Islet precursor cell (in vitro differentiated cells): ENCODE measurements at regions not wholly inside any gene's neighbourhood (a gene's known extent, or its start where the extent isn't known, plus 50 kb on each side); places are given as distances from the start of the nearest gene placed in this dataset.
A peak's percentile ranks its signal among the peaks of the same experiment; 100 is the strongest.

ENCODE experiments used
- DNase-seq: peaks from one replicate; pipeline ENCODE4 v3.0.0-alpha.2; 2018

DNA sequence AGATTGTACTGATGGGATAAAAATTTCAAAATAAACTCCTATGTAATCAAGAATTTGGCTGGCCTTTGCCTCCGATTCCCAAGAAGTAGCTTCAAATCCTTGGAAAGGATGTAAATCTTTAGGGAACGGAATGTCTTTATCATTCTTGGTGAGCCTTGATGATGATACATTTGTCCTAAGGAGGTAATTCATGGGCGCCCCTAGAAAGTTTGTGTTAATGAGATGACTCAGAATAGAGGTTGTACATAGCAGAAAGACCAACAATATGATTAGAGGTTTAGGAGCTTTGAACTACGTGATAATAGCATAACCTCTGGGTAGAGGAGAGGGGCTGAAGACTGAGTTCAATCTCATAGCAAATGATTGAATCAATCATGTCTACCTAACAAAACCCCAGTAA, 248.6 kb upstream of the SLITRK3 start:
- DNase-seq: no peak

DNA sequence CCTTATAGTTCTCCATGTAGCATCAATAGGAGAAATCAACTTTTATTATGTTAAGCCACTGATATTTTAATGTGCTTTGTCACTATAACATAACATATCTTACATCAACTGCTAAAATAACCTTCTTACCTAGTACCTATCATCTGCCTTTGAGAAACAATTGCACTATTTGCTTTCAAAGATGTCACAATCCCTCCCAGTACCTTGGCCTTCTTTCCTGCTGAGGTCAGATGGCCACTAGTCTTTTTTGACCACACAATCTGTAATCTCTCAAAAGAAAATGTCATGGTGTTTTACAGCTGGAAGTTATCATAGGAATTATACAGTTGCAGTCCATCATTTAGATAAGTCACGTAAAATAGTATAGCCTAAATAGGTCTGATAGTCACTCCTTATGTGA, 247.5 kb upstream of the SLITRK3 start:
- DNase-seq: no peak

DNA sequence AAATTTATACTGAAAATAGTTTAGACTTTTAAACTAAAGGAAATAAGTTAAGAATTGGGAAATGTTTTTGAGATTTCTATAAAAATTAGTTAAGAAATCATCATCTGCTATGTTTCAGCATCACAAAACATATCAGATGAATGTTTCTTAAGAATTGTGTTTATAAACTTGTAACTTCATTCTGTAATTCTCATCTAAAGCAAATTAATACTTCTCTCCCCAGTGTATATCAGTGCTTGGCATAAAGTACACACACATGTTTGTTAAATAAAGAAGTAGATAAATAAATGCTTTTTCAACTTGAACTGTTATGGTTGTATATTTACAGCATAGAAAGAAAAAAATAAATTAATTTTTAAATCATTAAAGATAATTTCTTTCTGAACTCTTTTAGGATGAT, 245.9 kb upstream of the SLITRK3 start:
- no peak for DNase-seq

GRCh38 chr3:165440380-165440779, 244.2 kb upstream of the SLITRK3 start:
- DNase-seq: no peak

- no peak for DNase-seq
Measured at GRCh38 chr3:165439765-165440164, 243.6 kb upstream of the SLITRK3 start.

- no peak for DNase-seq
Measured at GRCh38 chr3:165434516-165434915, 238.3 kb upstream of the SLITRK3 start.

- no peak for DNase-seq
Measured at GRCh38 chr3:165406425-165406824, 210.2 kb upstream of the SLITRK3 start.

DNA sequence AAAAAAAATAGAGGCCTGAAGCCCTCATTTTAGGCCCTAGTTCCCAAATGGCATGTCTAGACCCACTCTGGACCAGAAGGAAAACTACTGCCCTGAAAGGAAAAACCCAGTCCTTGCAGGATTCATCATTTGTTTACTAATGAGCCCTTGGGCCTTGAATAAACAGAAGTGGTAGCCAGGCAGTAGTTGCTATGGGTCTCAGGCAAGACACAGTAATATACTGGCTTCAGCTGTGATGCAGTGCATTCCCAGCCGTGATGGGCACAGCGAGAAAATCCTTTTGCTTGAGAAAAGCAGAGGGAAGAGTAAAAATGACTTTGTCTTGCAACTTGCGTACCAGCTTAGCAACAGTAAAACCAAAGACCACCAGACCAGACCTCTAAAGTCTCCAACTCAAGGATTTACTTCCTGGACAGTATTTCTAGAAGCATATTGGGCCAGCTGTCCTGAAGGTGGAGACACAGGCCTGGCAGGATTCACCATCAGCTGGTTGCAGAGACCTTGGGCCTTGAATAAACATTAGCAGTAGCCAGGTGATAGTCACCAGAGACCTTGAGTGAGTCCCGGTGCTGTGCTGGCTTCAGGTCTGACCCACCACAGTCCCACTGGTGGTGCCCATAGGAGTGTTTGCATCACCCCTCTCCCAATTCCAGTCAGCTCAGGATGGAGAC, 208.3 kb upstream of the SLITRK3 start:
- DNase-seq: peak; percentile 53

GRCh38 chr3:165403666-165404065, 207.5 kb upstream of the SLITRK3 start:
- DNase-seq: peak; percentile 57

DNA sequence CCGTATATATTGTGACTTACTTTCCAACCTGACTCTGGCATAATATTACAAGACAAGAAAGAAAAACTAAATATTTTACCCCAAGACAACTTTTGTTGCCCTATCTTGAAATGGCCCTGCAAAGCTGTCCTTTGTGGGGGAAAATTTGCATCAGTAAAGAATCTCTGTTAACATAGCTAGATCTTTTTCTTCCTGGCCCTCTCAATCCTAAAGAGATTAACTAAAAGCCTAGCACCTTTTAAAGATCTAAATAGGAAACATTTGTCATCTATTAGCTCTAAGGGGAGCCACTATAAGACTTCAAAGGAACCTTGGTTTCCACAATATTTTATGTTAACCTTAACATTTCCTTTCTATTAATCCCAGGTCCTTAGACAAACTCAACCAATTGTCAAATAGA, 199.0 kb upstream of the SLITRK3 start:
- DNase-seq: no peak

- no peak for DNase-seq
Measured at GRCh38 chr3:165393461-165393860, 197.3 kb upstream of the SLITRK3 start.

- peak; percentile 65 for DNase-seq
Measured at GRCh38 chr3:165390166-165390565, 194.0 kb upstream of the SLITRK3 start.

- DNase-seq: no peak
Measured at GRCh38 chr3:165389653-165390052, 193.5 kb upstream of the SLITRK3 start.

DNA sequence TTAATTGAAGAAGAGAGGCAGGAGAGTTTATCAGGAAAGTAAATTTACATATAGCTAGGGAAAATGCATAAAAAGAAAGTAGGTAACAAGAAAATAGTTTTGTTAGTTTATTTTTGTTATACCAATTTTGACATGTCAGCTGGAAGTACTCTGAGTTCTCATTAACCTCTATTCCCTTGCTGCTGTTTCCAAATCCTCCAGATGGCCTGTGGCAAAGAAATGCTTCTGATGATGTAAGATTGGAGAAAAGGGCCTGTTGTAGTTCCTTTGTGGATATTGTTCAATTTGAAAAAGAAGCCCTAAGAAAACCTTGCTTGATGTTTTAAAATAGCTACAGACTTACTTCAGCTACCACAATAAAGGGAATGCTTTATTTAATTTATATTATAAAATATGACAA, 192.9 kb upstream of the SLITRK3 start:
- DNase-seq: no peak

- no peak for DNase-seq
Measured at GRCh38 chr3:165383381-165383780, 187.2 kb upstream of the SLITRK3 start.

DNA sequence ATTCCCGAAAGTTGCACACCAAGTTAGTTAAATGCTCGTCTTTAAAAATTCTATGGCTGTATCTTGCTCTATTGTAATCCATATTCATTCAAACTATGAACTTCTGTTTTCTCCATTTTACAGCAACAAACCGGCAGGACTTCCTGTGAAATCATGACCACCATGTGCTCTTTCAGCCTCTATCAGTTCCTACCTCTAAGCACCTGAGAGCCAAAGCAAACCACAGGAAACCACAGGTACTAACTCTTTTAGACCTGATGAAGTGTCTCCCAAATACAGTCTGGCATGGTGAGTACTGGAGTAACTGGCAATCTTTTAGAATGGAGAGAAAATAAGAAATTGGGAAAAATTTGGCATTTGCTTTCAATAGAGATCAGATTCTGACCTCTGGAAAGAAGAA, 186.5 kb upstream of the SLITRK3 start:
- DNase-seq: no peak

DNA sequence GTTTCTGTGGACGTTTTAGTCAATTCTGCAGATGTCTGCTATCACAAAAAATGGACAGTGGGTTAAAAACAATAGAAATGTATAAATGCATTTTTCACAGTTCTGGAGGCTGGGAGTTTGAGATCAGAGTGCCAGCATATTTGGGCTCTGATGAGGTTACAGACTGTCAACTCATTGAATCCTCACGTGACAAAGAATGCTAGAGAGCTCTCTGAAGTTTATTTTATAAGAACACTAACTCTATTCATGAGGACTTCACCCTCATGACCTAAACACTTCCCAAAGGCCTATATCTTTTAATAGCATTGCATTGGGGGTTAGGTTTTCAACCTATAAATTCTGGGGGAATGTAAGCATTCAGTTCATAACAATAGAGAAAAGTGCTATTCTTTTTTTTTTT, 182.6 kb upstream of the SLITRK3 start:
- no peak for DNase-seq

- no peak for DNase-seq
Measured at GRCh38 chr3:165359005-165359404, 162.8 kb upstream of the SLITRK3 start.

- no peak for DNase-seq
Measured at GRCh38 chr3:165355316-165355715, 159.1 kb upstream of the SLITRK3 start.

DNA sequence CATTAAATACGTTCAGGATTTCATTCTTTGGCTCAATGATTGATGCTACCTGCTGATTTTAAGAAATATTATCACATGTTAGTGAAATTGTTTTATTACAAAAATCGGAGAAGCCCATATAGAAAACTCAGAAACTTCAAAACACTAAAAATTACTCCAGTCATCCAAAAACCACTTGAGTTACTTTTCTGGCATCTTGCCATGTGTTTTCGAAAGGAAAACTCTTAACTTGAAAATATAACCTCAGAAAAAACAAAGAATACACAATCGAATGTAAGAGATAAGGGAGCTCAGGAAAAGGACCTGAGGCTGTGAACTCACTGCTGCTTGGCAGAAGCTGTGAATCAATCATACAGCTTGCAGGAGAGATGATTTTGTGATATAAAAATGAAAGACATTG, 151.3 kb upstream of the SLITRK3 start:
- no peak for DNase-seq

DNA sequence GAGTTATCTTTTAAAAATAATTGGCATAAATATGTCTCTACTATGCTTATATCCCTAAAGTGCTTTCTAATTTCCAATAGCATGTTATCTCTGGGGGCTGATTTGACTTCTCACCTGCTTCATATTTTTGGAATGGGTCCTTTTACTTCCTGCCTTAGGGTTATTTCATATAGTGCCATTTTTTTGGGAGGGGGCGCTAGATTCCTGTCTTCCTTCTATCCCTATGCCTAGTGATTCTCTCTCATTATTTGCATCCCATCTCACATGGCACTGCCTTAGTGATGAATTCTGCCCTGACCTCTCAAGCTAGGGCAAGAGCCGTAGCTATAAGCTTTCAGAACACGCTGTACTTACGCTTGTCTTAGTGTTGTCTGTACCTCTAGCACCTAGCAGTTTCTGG, 150.3 kb upstream of the SLITRK3 start:
- DNase-seq: no peak

GRCh38 chr3:165343185-165343584, 147.0 kb upstream of the SLITRK3 start:
- DNase-seq: no peak

DNA sequence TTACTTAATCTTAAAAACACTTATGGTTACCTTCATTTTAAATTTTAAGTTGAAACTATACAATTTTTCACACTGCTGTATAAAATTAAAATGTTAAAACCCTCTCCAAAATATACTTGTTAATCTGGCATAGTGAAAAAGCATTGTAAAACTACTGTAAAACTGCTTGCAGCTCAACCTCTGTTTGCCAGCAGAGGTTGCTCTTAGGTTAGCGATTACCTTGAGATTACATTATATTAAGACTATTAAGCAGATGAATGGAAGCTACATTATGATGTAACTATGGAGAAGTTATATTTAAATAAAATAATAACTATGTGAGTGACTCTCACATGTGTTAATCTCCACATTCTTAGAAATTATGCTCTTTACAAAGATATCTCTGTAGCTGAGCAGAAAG, 143.6 kb upstream of the SLITRK3 start:
- no peak for DNase-seq

GRCh38 chr3:165336786-165337185, 140.6 kb upstream of the SLITRK3 start:
- no peak for DNase-seq
